ENCODE measurements at regions not wholly inside any gene's neighbourhood (a gene's known extent, or its start where the extent isn't known, plus 50 kb on each side); places are given as distances from the start of the nearest gene placed in this dataset.

GRCh38 chr19:31175564-31176348 lies 173.5 kb downstream of the TSHZ3 start:
- TF ChIP-seq EZH2phosphoT487 (IDR thresholded peaks at IDR 0.05) (no peak), CTCF (IDR thresholded peaks at IDR 0.05) (no peak)

Data from neural progenitor cell (in vitro differentiated cells).